ENCODE measurements at regions not wholly inside any gene's neighbourhood (a gene's known extent, or its start where the extent isn't known, plus 50 kb on each side); places are given as distances from the start of the nearest gene placed in this dataset.

DNA sequence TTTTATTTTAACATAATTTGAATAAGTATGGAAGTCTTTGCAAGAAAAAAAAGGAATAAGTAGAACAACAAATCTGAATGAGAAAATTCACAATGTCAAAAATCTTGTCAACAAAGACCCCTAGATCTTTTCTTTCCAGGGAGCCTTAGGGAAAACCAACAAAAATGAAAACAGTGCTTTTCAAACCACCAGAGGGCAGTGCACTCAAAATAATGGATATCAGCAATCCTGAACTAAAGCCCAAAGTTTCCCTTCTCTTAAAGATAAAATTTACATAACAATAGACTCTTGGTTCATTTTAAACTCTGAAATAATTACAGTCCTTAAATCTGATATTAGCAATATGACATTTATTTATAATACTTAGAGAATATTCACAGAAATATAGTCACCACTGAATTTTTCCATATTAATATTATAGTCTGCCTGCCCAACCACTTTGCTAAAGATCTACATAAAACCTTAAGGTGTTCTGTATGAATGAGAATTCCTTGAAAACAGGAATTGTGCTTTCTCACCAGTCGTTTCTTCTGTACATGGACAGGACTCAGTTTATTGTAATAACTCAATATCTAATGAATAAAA lies 105.3 kb upstream of the BMP5 start:
- Histone ChIP-seq H3K79me2 (ENCODE audit: insufficient read depth, low read depth) (no peaks in the 10 kb centered on the region), H2AFZ (ENCODE audit: low read depth) (no peak overlapping the region), H3K27ac (no peak overlapping the region), H3K4me2 (no peak overlapping the region), H3K27me3 (ENCODE audit: insufficient read depth, low read depth) (no peaks in the 10 kb centered on the region), H3K4me3 (IDR thresholded peaks at IDR 0.05; ENCODE audit: insufficient read depth, low read depth, low read length) (no peak overlapping the region), H4K20me1 (ENCODE audit: insufficient read depth) (no peaks in the 10 kb centered on the region), H3K4me1 (ENCODE audit: low read depth, poor library complexity, severe bottlenecking) (no peaks in the 10 kb centered on the region), H3K36me3 (ENCODE audit: insufficient read depth) (no peaks in the 10 kb centered on the region), H3K9ac (no peak overlapping the region)
- TF ChIP-seq, protein P1, sequence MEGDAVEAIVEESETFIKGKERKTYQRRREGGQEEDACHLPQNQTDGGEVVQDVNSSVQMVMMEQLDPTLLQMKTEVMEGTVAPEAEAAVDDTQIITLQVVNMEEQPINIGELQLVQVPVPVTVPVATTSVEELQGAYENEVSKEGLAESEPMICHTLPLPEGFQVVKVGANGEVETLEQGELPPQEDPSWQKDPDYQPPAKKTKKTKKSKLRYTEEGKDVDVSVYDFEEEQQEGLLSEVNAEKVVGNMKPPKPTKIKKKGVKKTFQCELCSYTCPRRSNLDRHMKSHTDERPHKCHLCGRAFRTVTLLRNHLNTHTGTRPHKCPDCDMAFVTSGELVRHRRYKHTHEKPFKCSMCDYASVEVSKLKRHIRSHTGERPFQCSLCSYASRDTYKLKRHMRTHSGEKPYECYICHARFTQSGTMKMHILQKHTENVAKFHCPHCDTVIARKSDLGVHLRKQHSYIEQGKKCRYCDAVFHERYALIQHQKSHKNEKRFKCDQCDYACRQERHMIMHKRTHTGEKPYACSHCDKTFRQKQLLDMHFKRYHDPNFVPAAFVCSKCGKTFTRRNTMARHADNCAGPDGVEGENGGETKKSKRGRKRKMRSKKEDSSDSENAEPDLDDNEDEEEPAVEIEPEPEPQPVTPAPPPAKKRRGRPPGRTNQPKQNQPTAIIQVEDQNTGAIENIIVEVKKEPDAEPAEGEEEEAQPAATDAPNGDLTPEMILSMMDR (conservative IDR thresholded peaks at IDR 0.05; ENCODE audit: low read depth, low read length) = peak; percentile 81

DNA sequence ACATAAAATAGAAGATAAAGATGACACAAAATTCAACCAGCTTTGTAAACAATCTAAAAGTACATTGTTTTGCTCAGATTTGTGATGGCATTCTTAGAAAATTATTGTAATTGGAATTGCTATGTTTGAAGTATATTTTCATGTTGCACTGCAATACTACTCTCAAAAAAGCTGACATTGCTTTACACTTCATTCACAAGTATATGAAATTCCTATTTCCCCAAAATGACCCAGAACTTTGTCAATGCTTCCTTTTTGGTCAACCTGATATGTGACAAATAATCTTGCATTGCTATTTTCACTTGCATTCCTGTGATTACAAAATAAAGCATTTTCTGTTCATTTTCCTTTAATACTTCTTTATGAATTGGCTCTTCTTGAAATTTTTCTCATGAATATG lies 104.1 kb upstream of the BMP5 start:
- TF ChIP-seq, protein P1 (conservative IDR thresholded peaks at IDR 0.05; ENCODE audit: low read depth, low read length) = no peak
- H3K4me3 ChIP-seq (IDR thresholded peaks at IDR 0.05; ENCODE audit: insufficient read depth, low read depth, low read length) = no peak overlapping the region
- no peaks in the 10 kb centered on the region for H3K36me3 ChIP-seq (ENCODE audit: insufficient read depth)
- H3K79me2 ChIP-seq (ENCODE audit: insufficient read depth, low read depth) = no peaks in the 10 kb centered on the region
- no peaks in the 10 kb centered on the region for H3K27me3 ChIP-seq (ENCODE audit: insufficient read depth, low read depth)
- H3K4me2 ChIP-seq = no peak overlapping the region
- no peak overlapping the region for H2AFZ ChIP-seq (ENCODE audit: low read depth)
- no peak overlapping the region for H3K9ac ChIP-seq
- no peaks in the 10 kb centered on the region for H4K20me1 ChIP-seq (ENCODE audit: insufficient read depth)
- H3K4me1 ChIP-seq (ENCODE audit: low read depth, poor library complexity, severe bottlenecking) = no peaks in the 10 kb centered on the region
- H3K27ac ChIP-seq = no peak overlapping the region

DNA sequence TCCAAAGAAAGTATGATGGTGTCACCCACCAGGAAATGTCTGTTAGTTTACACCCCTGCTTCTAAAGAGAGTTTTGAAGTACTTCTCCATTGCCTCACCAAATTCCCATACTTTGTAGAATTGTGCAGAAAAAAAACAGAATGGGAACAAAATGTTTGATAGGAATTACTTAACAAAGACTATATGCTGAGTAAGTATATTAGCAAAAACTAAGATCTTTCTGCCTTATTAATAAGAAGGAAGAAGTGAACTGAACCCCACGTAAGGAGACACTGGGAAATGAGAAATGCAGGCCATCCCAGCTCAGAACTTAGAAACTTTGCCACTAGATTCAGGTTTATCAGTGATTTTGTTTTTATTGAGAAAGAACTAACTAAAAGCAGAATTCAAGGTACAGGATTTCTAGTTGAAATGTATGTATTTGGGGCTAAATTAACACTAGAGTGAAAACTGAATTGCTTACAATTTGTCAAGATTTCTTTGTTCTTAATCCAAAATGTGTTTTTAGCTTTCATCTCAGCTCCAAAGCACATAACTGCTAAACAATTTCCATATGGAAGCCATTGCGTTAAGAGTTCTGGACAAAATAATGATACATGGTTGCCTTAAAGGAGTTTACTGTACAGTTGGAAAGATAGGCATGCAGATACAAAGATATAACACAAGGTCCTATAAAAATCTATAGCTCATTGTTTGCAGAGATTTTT lies 102.7 kb upstream of the BMP5 start:
- Histone ChIP-seq H3K4me2 (no peak overlapping the region), H3K79me2 (ENCODE audit: insufficient read depth, low read depth) (no peaks in the 10 kb centered on the region), H3K9ac (no peak overlapping the region), H3K36me3 (ENCODE audit: insufficient read depth) (no peaks in the 10 kb centered on the region), H3K4me3 (IDR thresholded peaks at IDR 0.05; ENCODE audit: insufficient read depth, low read depth, low read length) (no peak overlapping the region), H3K27me3 (ENCODE audit: insufficient read depth, low read depth) (no peaks in the 10 kb centered on the region), H3K4me1 (ENCODE audit: low read depth, poor library complexity, severe bottlenecking) (no peaks in the 10 kb centered on the region), H3K27ac (no peak overlapping the region), H2AFZ (ENCODE audit: low read depth) (no peak overlapping the region), H4K20me1 (ENCODE audit: insufficient read depth) (no peaks in the 10 kb centered on the region)
- TF ChIP-seq, protein P1 (conservative IDR thresholded peaks at IDR 0.05; ENCODE audit: low read depth, low read length) = no peak

DNA sequence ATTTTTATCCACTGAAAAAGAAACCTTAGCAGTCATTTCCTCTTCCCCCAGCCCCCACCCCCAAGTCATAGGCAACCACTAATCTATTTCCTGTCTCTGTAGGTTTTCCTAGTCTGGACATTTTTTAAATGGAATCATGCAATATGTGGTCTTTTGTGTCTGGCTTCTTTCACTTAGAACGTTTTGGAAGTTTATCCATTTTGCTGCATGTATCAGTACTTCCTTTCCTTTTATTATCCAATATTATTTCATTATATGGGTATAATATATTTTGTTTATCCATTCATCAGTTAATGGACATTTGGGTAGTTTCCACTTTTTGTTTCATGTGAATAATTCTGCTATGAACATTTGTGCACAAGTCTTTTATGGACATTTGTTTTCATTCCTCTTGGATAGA lies 99.3 kb upstream of the BMP5 start:
- H3K79me2 ChIP-seq (ENCODE audit: insufficient read depth, low read depth) = no peaks in the 10 kb centered on the region
- H3K4me2 ChIP-seq = no peak overlapping the region

More for the DNA sequence above, 99.3 kb upstream of the BMP5 start:
- Histone ChIP-seq H3K9ac (no peak overlapping the region), H3K27me3 (ENCODE audit: insufficient read depth, low read depth) (no peaks in the 10 kb centered on the region), H3K4me1 (ENCODE audit: low read depth, poor library complexity, severe bottlenecking) (no peaks in the 10 kb centered on the region), H4K20me1 (ENCODE audit: insufficient read depth) (no peaks in the 10 kb centered on the region), H3K4me3 (IDR thresholded peaks at IDR 0.05; ENCODE audit: insufficient read depth, low read depth, low read length) (no peak overlapping the region), H3K27ac (no peak overlapping the region), H3K36me3 (ENCODE audit: insufficient read depth) (no peaks in the 10 kb centered on the region), H2AFZ (ENCODE audit: low read depth) (no peak overlapping the region)
- TF ChIP-seq, protein P1 (conservative IDR thresholded peaks at IDR 0.05; ENCODE audit: low read depth, low read length) = no peak
